ENCODE measurements at regions not wholly inside any gene's neighbourhood (a gene's known extent, or its start where the extent isn't known, plus 50 kb on each side); places are given as distances from the start of the nearest gene placed in this dataset.

DNA sequence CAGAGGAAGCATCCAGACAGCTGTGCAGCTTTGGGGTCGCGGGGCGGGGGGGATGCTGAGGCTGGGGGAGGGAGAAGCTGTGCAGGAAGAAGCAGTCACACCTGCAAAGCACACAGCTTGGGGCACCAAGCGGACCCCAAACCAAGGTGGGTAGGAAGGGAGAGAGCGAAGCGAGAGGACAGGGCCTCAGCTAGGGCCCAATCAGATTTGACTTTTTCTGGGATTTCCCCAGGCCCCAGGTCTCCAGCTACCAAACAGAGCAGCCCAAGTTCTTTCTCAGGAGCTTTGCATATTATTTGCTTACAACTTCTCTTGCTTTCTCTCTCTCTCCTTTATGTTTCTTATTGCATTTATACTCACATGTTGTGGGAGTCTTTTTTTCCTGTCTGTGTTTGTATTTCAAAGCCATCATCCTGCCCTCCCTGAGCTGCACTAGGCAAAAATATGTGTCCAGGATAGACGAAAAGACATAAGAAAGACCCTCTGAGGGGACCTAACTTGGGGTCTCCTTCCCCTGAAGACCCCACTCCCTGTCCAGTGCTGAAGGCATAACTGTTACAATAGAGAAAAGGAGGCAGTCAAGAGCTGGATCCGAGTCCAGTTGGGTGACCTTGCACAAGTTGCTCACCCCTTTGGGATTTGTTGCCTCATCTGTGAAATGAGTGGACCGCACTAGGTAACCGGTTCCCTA is 50.6 kb upstream of the SMNDC1 start:
- DNase-seq = peak; percentile 22

DNA sequence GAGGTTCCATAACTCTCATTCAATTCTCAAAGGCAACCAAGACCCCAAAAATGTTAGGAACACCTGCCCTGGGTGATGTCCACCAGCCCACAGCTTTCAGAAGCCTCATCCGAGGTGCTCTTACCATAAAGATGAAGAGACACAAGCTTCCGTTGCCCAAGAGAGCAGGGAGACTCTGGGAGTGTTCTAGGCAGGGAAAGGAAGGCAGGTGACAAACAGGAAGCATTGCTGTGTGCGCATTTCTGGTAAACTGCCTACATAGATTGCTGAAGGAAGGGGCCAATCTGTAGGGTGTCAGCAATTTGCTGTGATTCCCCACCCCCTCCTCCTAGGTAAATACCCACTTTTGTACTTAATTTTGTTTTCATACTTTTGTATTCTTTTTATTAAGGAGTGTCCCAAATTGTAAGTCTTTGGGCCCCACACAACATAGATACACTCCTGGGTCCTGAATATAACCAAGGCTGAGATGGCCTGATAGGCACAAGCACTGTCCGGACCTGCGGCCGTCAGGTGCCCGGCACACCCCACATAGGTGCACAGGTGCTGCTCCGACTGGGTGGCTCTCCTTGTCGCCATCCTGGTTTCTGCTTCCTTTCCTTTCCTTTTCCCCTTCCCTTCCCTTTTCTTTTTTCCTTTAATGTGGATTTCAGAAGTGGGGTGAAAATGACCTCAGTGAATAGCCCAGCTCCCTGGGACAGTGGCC is 51.4 kb upstream of the SMNDC1 start:
- DNase-seq = peak; percentile 56

DNA sequence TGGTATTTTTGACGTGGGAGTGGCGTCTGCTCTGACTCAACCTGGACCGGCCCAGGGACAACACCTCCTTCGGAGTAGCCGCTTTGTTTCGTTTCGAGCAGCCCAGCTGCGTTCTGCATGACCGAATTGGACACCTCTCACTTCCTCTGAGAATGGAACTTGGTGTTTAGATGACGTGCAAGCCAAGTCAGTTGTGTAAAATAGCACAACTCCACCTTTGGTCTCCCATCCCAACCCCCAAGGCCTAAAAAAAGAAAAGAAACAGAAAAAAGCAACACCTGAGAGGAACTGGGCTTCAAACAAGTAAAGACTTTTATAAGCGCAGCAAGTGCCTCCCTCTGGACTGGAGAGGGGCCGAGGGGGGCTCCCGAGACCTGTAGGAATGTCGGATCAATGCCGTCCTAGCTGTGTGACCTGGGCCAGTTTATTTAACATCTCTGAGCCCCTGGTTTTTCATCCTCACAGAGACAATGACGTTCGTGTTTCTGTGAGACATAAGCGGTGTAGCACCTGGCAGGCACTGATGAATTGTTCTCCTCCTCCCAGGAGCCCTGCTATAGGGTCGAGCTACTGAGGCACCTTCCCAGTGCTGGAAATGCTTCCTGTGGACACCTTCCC is 52.0 kb upstream of the SMNDC1 start:
- peak; percentile 92 for DNase-seq

DNA sequence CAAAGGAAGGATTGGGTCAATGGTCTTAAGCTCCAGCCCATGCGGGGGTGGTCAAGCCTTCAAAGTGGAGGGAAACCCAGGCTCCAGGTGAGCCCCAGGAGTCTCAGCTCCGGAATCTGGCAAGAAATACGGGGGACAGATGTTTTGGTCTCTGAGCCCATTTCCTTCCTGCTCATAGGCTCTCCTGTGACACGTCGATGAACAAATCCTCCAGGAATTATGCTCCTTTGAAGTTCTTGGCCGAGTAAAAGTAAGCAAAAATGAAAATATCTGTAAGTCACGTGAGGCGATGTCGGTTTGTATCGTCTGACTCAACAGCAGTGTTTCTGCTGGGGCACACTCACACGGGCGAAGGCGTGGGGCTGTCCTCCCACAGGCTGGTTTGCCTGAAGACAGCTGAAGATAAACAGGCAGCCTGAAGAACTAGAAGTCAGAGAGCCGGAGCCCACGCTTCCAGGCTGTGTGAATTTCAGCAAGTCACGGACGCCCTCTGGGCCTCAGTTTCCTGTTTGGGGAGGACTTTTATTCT is 52.6 kb upstream of the SMNDC1 start:
- no peak for DNase-seq

DNA sequence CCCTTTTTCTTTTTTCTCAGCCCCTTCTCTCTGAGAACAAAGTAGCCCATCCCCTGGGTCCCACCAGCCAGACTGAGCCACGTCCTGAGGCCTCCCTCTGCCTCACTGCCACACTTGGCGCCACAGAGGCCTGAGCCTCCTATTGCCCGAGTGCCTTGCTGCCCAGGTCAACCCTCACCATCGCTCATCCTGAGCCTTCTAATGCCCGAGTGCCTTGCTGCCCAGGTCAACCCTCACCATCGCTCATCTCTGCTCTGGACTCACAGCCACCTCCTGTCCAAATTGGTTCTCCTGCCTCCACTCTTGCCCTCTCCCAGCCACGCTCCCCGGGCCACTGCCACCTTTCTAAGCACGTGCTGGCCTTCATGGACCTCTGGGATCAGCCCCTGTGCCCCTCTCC is 53.2 kb upstream of the SMNDC1 start:
- DNase-seq = no peak

DNA sequence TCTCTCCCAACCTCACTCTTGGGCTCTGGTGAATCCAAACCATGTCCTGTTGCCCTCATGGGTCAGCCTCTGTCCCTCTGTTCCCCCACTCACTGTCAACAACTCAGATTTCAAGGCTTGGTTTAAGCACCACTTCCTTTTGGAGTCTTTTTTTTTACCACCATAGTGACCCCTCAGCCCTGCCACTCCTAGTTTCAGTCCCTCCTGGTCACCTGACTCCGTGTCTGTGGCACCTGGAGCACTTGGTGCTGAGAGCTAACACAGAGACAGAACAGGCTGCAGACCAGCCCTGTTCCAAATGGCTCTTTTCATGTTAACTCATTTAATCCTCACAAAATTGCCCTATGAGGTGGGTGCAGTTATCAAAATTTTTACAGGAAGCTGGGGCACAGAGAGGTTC is 53.6 kb upstream of the SMNDC1 start:
- DNase-seq = no peak

DNA sequence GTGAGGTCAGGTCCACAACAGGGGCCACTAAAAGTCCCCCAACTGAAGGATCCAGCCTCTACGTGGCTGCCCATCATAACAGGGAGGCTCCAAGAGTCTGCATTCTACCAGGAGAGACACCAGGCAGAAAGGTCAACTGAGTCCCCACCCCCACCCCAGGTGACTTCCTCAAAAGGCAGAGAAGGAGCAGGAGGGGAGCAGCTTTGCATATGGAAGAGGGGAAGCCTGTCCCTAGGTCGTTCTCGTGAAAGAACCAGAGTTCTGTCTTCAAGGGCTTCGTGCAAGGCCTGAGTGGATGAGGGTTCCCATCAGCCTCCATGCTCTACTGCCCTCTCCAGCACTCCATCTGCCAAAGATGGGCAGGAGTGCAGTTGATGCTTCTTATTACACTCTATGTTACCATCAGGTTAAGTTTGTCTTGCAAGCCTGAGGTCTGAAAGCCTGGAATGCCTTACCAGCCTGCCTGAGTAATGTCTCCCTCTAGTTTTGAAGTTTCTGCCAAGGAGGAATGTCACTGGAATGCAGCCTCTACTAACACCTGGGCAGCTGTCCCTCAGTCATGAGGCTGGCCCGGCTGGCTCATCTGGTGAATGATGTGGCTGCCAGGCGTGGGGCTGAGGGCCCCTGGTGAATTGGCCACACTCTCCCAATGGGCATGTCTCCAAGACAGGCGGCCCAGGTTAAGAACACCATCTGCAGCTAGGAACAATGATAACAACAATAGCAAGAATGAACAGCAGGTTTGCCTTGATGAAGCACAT is 54.3 kb upstream of the SMNDC1 start:
- no peak for DNase-seq

DNA sequence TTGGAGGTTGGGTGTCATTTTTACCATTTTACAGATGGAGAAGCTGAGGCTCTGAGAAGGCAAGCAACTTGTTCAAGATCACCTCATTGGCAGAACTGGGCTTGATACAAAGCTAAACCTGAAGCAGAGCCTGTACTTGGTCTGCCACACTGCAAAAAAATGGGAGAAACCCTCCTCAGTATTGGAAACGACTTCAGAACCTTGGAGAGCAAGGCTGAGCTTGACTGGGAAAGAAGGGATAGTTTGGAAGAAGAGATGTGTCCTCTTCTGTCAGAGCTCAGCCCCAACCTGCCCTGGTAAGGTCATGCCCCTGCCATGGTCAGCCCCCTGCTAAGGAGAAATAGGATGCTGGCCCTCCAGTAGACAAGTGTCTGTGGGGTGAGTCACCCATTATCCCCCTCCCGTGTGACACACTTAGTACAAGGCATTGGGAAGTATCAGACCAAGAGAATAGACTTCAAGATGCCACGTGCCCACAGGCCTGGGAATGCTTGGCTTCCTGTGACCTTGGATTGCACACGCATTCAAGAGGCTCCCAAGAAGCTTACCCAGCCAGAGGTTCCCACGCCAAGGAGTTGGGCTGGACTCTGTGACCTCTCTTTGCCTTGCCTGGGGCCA is 56.2 kb upstream of the SMNDC1 start:
- no peak for DNase-seq

DNA sequence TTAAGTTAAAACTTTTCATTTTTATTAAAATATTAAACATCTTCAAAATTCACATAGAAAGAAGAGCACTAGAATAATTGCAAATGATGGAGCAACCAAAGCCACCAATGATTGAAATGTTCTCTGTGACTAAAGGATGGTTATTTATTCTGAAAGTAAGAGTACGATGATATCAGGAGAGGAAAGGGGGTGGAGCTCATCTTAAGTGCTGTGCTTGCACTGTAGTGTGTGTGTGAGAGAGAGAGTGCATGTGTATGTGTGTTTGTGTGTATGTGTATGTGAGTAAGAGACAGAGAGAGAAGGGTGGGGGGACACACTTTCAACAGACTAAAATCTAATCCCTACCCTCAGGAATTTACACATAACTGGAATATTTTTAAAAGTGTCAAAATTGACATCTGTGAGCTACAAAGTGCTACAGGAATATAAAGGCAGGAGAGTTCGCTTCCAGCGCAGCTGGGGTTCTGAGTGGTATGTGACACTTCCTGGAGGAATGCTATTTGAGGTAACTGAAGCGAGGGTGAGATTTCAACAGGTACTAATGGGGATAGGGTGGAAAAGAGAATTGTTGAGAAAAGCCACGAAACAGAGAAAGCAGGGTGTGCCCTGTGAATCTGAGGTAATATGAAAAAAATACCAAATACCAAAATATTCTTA is 57.2 kb upstream of the SMNDC1 start:
- peak; percentile 17 for DNase-seq

DNA sequence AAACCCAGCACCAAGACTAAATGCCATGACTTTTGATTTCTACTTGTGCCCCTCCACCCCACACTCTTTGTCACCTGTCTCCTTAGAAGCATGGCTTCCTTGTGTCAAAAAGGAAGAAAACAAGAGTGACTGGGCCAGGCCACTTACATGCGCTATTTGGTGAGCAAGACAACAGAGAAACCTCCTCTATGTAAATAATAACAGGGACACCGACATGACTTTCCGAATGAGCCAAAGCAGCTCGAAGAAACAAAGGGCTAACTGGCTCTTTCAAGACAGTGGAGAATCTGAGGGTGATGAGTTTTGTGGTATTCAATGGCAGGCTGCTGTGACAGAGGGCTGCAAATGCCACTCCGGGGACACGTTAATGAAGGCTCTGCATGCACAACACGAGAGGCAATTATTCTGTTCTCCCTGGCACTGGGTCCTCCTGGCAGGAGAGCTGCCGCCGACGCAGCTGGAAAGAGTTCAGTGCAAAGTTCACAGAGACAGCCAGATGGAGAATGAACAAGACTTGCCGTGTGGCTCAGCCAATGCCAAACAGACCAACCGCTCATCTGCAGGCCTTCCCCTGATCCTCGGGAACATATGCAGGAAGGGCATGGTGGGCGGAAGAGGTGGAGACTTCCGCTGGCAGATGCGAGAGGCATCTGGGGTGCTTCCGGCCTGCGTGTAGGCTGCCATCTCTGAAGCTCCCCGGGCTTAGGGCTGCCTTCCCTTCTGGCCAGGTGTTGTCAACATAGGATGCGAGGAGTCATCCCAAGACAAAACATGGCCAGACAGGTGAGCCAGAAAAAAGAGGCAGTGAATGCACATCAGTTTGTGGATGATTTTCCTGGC is 59.1 kb upstream of the SMNDC1 start:
- no peak for DNase-seq

DNA sequence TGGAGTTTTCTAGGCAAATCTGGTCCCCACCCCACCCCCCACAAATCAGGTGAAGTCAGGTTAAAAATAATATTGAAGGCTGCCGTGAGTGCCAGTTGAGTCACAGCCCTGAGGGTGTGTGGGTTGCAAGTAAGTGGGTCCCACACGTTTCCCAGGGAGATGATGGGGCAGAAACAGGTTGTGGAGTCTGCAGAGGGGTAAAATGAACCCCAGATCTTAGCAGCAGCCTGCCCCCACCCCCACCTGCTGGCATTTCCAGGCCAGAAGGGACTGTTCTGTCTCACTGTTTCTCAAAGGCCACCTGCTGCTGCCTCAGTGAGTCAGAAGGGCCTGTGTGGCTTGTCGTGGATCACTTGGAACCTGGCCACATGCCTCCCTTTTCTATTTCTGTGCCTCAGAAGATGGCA is 59.8 kb upstream of the SMNDC1 start:
- DNase-seq = no peak

DNA sequence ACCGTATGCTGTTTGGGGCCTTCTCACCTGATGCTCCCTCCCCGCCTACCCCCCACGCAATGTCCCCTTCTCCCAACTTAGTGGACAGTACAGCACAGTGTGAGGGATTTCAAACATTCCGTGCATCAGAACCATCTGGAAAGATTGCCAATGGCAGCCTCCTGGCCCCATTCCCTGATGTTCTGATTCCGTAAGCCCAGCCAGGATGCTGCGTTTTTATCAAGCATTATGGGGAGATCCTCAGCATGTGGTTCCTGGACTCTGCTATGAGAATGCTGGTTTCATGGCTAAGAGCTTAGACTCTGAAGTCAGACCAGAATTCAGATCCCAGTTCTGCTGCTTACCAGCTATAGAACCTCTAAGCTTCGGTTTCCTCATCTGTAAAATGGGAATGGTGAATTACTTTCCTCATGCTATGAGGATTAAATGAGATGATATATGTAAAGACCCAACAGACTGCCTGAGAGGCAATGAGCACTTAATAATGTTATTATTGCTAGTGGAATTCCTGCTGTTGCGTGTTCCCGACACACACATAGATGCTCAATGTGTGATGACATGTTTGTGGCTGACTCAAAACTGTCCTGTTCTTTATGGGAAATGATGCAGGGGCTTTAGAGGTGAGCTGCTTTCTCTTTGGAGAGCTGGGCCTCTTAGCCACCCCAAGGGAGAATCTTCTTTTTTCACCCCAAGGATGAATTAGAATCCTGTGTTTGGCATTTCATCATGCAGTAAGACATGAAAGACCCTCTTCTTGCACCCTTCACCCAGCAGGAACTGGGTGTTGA is 60.8 kb upstream of the SMNDC1 start:
- no peak for DNase-seq

DNA sequence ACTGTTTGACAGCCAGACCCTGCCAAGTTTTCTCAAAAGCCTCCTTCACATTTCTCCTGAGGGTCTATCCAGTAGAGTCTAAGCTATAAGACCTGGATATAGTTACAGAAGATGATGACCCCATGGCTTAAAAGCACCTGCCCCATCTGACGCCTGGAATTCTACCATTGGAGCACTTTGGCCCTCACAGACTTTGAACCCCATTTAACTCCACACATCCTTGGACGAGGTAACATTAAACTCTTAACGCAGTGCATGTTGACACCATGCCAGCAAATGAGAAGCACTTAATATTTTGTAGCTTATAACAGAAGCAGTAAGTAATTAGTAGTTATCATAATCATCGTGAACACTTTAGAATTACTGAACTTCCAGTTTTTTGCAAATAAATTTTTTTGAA is 61.9 kb upstream of the SMNDC1 start:
- DNase-seq = no peak

DNA sequence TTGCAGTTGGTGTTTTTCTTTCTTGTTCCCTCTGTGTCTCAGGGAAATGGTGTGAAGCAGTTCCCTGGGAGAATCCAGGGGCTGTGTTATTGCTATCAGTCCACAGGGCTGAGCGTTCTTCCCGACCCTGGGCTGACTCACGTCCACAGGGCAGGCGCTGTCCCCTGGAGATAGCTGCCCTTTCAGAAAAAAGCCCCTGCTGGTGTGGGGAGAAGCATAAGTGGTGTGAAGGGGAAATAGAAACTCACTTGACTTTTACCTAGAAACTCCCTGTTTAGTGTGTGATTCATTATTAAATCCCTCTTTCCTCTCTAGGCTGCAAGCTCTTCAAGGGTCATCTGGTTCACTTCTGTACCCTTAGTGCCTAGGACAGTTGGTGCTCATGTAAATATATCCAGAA is 63.3 kb upstream of the SMNDC1 start:
- DNase-seq = no peak

DNA sequence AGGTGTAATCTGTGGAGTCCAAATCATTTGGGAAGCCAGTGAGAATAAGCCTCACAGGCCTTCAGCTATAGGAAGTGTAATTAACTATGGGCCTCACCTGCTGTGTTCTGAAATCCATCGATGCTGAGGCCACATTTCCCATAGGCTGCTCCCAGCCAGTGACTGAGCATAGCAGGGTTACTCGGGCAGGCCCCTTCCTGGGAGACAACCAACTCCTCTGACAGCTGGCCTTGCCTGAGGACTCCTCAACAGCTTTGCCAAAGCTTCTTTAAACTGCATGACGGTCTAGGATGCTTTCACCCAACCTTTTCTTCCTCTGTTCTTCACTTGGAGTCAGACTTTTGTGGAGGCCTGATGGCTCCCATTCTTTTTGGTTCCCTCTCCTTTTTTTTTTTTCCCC is 63.8 kb upstream of the SMNDC1 start:
- DNase-seq = no peak

DNA sequence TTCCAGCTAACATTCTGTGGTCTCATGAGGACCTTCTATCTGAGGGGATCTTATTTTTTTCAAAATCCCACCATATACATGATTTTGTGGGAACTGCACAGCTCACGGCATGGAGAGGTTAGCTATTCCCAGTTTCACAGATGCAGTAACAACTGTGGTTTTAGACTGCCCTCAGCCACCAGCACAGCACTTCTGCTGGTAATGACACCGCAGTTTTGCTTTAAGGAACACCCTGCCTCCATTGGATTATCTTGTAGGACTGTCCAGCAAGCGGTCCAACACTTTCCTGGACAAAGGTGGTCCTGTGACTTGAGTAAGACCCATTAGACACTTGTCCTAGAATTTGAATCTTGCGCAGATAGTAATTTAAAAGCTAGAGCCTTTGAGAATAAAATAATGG is 65.3 kb upstream of the SMNDC1 start:
- DNase-seq = no peak

DNA sequence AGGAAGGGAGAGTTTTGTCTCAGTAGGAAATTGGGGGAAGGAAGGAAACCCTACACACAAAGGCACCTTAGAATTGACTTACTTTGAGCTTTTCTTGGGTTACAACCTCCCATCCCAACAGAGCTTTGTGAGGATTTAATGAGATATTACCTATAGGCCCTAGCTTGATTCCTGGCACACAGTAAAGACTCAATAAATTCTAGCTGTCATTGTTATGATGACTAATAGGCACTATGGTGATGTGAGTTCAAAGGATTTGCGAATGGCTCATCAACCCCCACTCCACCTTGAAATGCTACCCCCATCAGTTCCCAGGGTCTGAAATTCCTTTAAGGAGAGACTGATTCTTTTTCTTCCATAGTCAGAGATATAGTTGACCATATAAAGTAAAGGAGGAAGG is 67.9 kb upstream of the SMNDC1 start:
- no peak for DNase-seq

DNA sequence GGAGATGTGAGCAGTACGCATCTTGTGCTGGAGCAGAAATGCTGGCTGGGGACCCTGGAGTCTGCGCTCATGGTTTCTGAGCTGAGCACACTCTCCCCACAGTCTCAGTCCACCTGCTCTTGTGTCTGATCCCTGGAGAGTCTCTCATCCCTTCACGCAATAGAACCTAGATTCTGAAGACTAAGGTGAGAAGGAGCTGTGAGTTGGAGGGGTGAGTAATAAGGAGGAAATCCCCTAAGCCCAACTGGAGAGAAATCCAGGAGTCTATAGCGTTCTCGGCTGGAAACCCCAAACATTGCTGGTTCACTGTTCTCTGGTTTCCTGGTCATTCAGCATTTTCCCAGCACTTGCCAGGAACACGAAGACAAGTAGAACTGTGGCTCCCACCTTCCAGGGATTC is 68.3 kb upstream of the SMNDC1 start:
- no peak for DNase-seq

DNA sequence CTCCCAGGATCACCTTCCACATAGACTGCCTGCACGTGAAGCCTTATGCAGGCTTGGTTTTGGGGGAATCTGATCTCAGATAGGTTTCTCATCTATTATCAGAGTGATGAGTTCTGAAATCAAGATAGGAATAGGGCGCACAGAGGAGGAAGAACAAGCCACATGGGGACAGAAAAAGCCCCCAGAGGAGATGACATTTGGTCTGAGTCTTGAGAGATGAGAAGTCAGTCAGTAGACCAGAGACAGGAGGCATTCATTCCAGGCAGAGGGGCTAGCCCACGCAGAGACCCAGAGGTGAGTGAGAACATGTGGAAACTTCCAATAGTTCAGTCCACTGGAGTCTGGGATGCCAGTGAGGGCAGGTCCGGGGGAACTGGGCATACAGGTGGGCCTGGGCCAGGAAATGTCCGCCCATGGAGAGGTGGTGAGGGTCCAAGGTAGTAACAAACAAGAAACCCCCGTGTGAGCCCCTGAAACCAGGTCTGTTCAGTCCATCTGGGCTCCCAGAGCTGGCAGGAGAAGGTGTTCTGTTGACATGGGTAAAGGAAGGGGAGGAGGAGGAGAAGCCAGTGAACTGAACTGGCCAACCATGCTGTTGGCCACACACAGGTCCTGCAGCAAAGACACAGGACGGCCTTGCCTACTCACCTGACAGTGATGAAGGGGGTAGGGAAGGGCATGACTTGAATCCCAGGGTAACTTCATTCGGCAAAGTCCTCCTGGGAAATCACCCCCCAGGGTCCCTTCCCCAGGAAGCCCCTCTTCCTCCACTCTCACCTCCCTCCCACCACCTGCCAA is 69.3 kb upstream of the SMNDC1 start:
- DNase-seq = no peak

DNA sequence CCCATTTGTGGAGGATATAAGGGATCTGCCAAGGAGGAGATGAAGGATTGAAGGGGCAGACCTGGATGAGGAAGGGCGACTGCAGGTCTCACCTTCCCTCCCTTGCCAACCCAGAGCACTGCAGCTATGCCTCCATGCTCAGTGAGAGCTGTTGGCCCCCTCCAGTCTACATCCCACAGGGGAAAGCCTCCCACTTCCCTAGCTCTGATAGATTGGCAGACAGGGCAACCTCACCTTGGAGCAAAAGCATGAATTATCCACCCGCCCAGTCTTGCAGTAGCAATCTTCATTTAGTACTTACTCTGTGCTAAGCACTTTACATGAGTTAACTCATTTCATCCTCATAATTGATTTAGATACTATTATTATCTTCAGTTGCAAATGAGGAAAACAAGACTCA is 70.4 kb upstream of the SMNDC1 start:
- no peak for DNase-seq

Measured in DMS53 (cell line).